Mammary epithelial cell (primary cell): ENCODE measurements at regions not wholly inside any gene's neighbourhood (a gene's known extent, or its start where the extent isn't known, plus 50 kb on each side); places are given as distances from the start of the nearest gene placed in this dataset.

Source experiments
- EZH2 ChIP-seq: IDR thresholded peaks from 2 replicates; pipeline ENCODE4 v1.6.1; 2012; ENCODE audit warnings: low read length, inconsistent platforms, borderline replicate concordance
- TF ChIP-seq, protein P1 (sequence below), 2 donors: IDR thresholded peaks in 1 of 2; conservative IDR thresholded peaks in 1 of 2; 2 replicates each; pipeline ENCODE4 v1.5.1; 2011 to 2012; ENCODE audit warnings: inconsistent platforms in 2 of 2, low read length in 2 of 2, mild to moderate bottlenecking in 2 of 2, control low read depth in 1 of 2, low read depth in 1 of 2; ENCODE audit not compliant: insufficient read depth in 1 of 2; ENCODE audit errors: extremely low read depth in 1 of 2

DNA sequence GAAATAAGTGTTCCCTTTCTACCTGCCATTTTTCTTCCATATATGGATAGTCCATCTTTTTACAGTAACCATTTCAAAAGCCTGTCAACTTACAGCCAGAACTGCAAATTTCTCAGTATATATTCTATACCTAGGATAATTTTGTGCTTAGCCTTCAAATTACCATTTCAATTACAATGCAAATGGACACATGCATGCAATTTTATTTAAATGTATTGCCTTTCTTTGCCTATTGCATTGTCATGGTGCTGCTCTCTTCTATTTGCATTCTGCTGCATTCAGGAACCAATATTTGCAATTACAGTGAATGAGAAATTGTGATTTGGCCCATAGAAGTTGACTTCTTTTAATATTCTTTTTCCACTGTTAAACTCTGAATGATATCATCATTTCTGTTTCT, 1753.4 kb upstream of the TENM3 start:
- no peak for TF ChIP-seq EZH2
- TF ChIP-seq, protein P1, sequence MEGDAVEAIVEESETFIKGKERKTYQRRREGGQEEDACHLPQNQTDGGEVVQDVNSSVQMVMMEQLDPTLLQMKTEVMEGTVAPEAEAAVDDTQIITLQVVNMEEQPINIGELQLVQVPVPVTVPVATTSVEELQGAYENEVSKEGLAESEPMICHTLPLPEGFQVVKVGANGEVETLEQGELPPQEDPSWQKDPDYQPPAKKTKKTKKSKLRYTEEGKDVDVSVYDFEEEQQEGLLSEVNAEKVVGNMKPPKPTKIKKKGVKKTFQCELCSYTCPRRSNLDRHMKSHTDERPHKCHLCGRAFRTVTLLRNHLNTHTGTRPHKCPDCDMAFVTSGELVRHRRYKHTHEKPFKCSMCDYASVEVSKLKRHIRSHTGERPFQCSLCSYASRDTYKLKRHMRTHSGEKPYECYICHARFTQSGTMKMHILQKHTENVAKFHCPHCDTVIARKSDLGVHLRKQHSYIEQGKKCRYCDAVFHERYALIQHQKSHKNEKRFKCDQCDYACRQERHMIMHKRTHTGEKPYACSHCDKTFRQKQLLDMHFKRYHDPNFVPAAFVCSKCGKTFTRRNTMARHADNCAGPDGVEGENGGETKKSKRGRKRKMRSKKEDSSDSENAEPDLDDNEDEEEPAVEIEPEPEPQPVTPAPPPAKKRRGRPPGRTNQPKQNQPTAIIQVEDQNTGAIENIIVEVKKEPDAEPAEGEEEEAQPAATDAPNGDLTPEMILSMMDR (conservative IDR thresholded peaks at IDR 0.05 in 1 of 2, IDR thresholded peaks at IDR 0.05 in 1 of 2; ENCODE audit: extremely low read depth in 1 of 2, insufficient read depth in 1 of 2, low read depth in 1 of 2, low read length in 2 of 2), result no peak
